Posterior cingulate gyrus (tissue), 11 donors: ENCODE measurements at regions not wholly inside any gene's neighbourhood (a gene's known extent, or its start where the extent isn't known, plus 50 kb on each side); places are given as distances from the start of the nearest gene placed in this dataset.
A peak's percentile ranks its signal among the peaks of the same experiment; 100 is the strongest.

Experiments used
- DNase-seq, 10 donors: peaks; one replicate each; pipeline versions ENCODE4 v3.0.0 to v3.0.0-alpha.2; 2020 to 2021; ENCODE audit warnings: mixed read lengths in 3 of 10
- intact Hi-C: fragments of 100-400 bp; cut with DNase I; formaldehyde crosslinking; loops from one replicate; pipeline ENCODE4 v1.15.1; 2023

- no peak for DNase-seq
- intact Hi-C loops = no loop called here
These were observed 118.9 kb downstream of the NXNL2 start for GRCh38 chr9:88653911-88654310.

GRCh38 chr9:88657893-88658292 lies 122.9 kb downstream of the NXNL2 start:
- intact Hi-C loops = no loop called here
- DNase-seq = no peak

GRCh38 chr9:88658311-88658822 lies 123.4 kb downstream of the NXNL2 start:
- intact Hi-C loops = no loop called here
- DNase-seq = no peak

- intact Hi-C loops = no loop called here
- no peak for DNase-seq
These were observed 124.1 kb downstream of the NXNL2 start for GRCh38 chr9:88659126-88659525.

- DNase-seq = no peak
- intact Hi-C loops = no loop called here
These were observed 125.6 kb downstream of the NXNL2 start for GRCh38 chr9:88660611-88661010.

- intact Hi-C loops = no loop called here
These were observed 126.8 kb downstream of the NXNL2 start for GRCh38 chr9:88661759-88662158.

GRCh38 chr9:88663771-88664419 lies 128.9 kb downstream of the NXNL2 start:
- no peak for DNase-seq
- intact Hi-C loops = no loop called here

More at GRCh38 chr9:88661759-88662158, 126.8 kb downstream of the NXNL2 start:
- no peak for DNase-seq

- intact Hi-C loops = no loop called here
- DNase-seq = no peak
These were observed 129.8 kb downstream of the NXNL2 start for GRCh38 chr9:88664773-88665172.

GRCh38 chr9:88672874-88673689 lies 138.1 kb downstream of the NXNL2 start:
- no peak for DNase-seq
- intact Hi-C loops = no loop called here

GRCh38 chr9:88673886-88674285 lies 138.9 kb downstream of the NXNL2 start:
- intact Hi-C loops = no loop called here
- no peak for DNase-seq

- intact Hi-C loops = no loop called here
- DNase-seq = no peak
These were observed 141.7 kb downstream of the NXNL2 start for GRCh38 chr9:88676644-88677043.

- intact Hi-C loops = no loop called here
These were observed 143.0 kb downstream of the NXNL2 start for GRCh38 chr9:88678008-88678407.

GRCh38 chr9:88678431-88678830 lies 143.5 kb downstream of the NXNL2 start:
- DNase-seq = peak in 2 of 10 donors; percentile 28 to 29
- intact Hi-C loops = no loop called here

More at GRCh38 chr9:88678008-88678407, 143.0 kb downstream of the NXNL2 start:
- DNase-seq = no peak

GRCh38 chr9:88680041-88680440 lies 145.1 kb downstream of the NXNL2 start:
- no peak for DNase-seq
- intact Hi-C loops = no loop called here

- intact Hi-C loops = no loop called here
- DNase-seq = no peak
These were observed 145.7 kb downstream of the NXNL2 start for GRCh38 chr9:88680505-88681160.

GRCh38 chr9:88681434-88681833 lies 146.5 kb downstream of the NXNL2 start:
- intact Hi-C loops = no loop called here
- no peak for DNase-seq

GRCh38 chr9:88682431-88682831 lies 147.5 kb downstream of the NXNL2 start:
- intact Hi-C loops = no loop called here
- DNase-seq = no peak

GRCh38 chr9:88684046-88684445 lies 149.1 kb downstream of the NXNL2 start:
- intact Hi-C loops = no loop called here

GRCh38 chr9:88684845-88685244 lies 149.9 kb downstream of the NXNL2 start:
- no peak for DNase-seq
- intact Hi-C loops = no loop called here

More at GRCh38 chr9:88684046-88684445, 149.1 kb downstream of the NXNL2 start:
- no peak for DNase-seq

GRCh38 chr9:88685966-88686365 lies 151.0 kb downstream of the NXNL2 start:
- intact Hi-C loops = no loop called here
- DNase-seq = no peak
